ENCODE measurements at regions not wholly inside any gene's neighbourhood (a gene's known extent, or its start where the extent isn't known, plus 50 kb on each side); places are given as distances from the start of the nearest gene placed in this dataset.

DNA sequence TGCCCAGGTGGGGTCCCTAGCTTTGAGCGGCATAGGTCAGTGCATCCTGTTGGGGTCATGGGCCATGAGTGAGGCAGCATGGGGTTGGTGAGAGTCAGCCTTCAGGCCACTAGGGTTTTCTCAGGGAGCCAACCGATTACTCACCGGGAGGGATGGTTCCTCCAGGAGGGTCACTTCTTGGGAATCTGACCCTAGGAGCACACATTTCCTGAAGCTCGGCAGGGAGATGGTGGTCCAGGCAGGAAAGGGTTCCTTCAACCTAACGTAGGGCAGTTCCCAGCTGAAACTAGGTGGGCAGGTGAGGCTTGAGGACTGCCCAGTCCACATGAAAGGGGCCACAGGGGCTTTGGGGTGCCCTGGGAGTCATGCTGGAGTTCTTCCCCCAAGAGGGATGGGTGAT, 218.0 kb downstream of the UBE3A start:
- no peaks in the 10 kb centered on the region for H3K27me3 ChIP-seq
- DNase-seq (ENCODE audit: low spot score in 2 of 2): no peak
- WGBS, 2 donors: 93 to 98% methylated on average over 5 of the region's 5 CpGs
- peaks cover 0 to 100% (median 2%) of the 10 kb centered on the region in 4 donors for H3K9me3 ChIP-seq
- H3K4me1 ChIP-seq: no peaks in the 10 kb centered on the region
- no peak overlapping the region for H3K27ac ChIP-seq
- TF ChIP-seq EP300 (IDR thresholded peaks at IDR 0.05): no peak
- TF ChIP-seq POLR2A (IDR thresholded peaks at IDR 0.05): no peak
- TF ChIP-seq, protein P1, sequence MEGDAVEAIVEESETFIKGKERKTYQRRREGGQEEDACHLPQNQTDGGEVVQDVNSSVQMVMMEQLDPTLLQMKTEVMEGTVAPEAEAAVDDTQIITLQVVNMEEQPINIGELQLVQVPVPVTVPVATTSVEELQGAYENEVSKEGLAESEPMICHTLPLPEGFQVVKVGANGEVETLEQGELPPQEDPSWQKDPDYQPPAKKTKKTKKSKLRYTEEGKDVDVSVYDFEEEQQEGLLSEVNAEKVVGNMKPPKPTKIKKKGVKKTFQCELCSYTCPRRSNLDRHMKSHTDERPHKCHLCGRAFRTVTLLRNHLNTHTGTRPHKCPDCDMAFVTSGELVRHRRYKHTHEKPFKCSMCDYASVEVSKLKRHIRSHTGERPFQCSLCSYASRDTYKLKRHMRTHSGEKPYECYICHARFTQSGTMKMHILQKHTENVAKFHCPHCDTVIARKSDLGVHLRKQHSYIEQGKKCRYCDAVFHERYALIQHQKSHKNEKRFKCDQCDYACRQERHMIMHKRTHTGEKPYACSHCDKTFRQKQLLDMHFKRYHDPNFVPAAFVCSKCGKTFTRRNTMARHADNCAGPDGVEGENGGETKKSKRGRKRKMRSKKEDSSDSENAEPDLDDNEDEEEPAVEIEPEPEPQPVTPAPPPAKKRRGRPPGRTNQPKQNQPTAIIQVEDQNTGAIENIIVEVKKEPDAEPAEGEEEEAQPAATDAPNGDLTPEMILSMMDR (IDR thresholded peaks at IDR 0.05): no peak
- H3K36me3 ChIP-seq: no peaks in the 10 kb centered on the region
- H3K4me3 ChIP-seq: no peak overlapping the region

- no peaks in the 10 kb centered on the region for H3K27me3 ChIP-seq
- peaks cover 0 to 99% (median 2%) of the 10 kb centered on the region in 4 donors for H3K9me3 ChIP-seq
Observed at GRCh38 chr15:25224396-25224795, 214.4 kb downstream of the UBE3A start.

GRCh38 chr15:25226360-25226759, 212.5 kb downstream of the UBE3A start:
- no peaks in the 10 kb centered on the region for H3K36me3 ChIP-seq
- H3K27me3 ChIP-seq: no peaks in the 10 kb centered on the region
- DNase-seq (ENCODE audit: low spot score in 2 of 2): no peak
- no peak overlapping the region for H3K4me3 ChIP-seq
- peaks cover 0 to 99% (median 3%) of the 10 kb centered on the region in 4 donors for H3K9me3 ChIP-seq
- TF ChIP-seq, protein P1 (IDR thresholded peaks at IDR 0.05): no peak
- WGBS, 2 donors: 82 to 86% methylated on average over 5 to 6 of the region's 6 CpGs
- H3K27ac ChIP-seq: no peak overlapping the region
- no peaks in the 10 kb centered on the region for H3K4me1 ChIP-seq

More at GRCh38 chr15:25224396-25224795, 214.4 kb downstream of the UBE3A start:
- Histone ChIP-seq H3K36me3 (no peaks in the 10 kb centered on the region), H3K4me1 (no peaks in the 10 kb centered on the region), H3K27ac (no peak overlapping the region), H3K4me3 (no peak overlapping the region)
- DNase-seq (ENCODE audit: low spot score in 2 of 2): no peak
- TF ChIP-seq, protein P1 (IDR thresholded peaks at IDR 0.05): no peak
- 84 to 91% methylated on average over 4 to 5 of the region's 5 CpGs for WGBS, 2 donors

DNA sequence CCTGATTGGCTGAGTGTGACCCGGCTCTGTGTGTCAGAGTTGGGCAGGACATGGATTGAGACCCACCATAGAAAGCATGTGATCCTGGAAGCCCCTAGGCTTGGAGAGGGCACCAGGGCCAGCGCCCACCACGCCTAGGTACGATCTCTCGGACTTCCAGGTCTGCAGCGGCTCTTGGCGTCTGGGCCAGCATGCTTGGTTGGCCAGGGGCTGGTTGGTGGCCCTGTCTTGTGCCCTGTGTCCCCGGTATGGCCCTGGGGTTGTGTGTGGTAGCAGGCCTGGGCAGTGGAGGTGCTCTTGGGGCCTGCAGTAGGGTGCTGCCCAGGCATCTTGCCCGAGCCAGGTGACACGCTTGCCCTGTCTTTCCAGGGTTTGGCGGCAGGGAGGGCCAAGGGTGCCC, 210.6 kb downstream of the UBE3A start:
- H3K27ac ChIP-seq: no peak overlapping the region
- no peaks in the 10 kb centered on the region for H3K4me1 ChIP-seq
- no peaks in the 10 kb centered on the region for H3K36me3 ChIP-seq
- H3K9me3 ChIP-seq: peaks cover 0 to 99% (median 3%) of the 10 kb centered on the region in 4 donors
- TF ChIP-seq, protein P1 (IDR thresholded peaks at IDR 0.05): no peak
- TF ChIP-seq EP300 (IDR thresholded peaks at IDR 0.05) (no peak), POLR2A (IDR thresholded peaks at IDR 0.05) (no peak)
- no peaks in the 10 kb centered on the region for H3K27me3 ChIP-seq
- H3K4me3 ChIP-seq: no peak overlapping the region
- DNase-seq (ENCODE audit: low spot score in 2 of 2): no peak
- WGBS, 2 donors: 82 to 95% methylated on average over 8 to 11 of the region's 11 CpGs

GRCh38 chr15:25230442-25230841, 208.4 kb downstream of the UBE3A start:
- DNase-seq (ENCODE audit: low spot score in 2 of 2): no peak
- peaks cover 0 to 99% (median 1%) of the 10 kb centered on the region in 4 donors for H3K9me3 ChIP-seq
- WGBS, 2 donors: 87 to 89% methylated on average over 10 of the region's 10 CpGs

More at GRCh38 chr15:25230442-25230841, 208.4 kb downstream of the UBE3A start:
- Histone ChIP-seq H3K27ac (no peak overlapping the region), H3K27me3 (no peaks in the 10 kb centered on the region), H3K36me3 (no peaks in the 10 kb centered on the region), H3K4me3 (no peak overlapping the region), H3K4me1 (no peaks in the 10 kb centered on the region)
- TF ChIP-seq EP300 (IDR thresholded peaks at IDR 0.05) (no peak), POLR2A (IDR thresholded peaks at IDR 0.05) (no peak)
- TF ChIP-seq, protein P1 (IDR thresholded peaks at IDR 0.05): no peak

Data from tibial nerve (tissue), 4 donors.